Activated CD4-positive, alpha-beta T cell treated with anti-CD3 and anti-CD28 coated beads for 4 hours (primary cell): ENCODE measurements at regions not wholly inside any gene's neighbourhood (a gene's known extent, or its start where the extent isn't known, plus 50 kb on each side); places are given as distances from the start of the nearest gene placed in this dataset.

Experiments
- DNase-seq, 2 donors: peaks; one replicate each; pipeline ENCODE4 v3.0.0-alpha.2; 2020

DNA sequence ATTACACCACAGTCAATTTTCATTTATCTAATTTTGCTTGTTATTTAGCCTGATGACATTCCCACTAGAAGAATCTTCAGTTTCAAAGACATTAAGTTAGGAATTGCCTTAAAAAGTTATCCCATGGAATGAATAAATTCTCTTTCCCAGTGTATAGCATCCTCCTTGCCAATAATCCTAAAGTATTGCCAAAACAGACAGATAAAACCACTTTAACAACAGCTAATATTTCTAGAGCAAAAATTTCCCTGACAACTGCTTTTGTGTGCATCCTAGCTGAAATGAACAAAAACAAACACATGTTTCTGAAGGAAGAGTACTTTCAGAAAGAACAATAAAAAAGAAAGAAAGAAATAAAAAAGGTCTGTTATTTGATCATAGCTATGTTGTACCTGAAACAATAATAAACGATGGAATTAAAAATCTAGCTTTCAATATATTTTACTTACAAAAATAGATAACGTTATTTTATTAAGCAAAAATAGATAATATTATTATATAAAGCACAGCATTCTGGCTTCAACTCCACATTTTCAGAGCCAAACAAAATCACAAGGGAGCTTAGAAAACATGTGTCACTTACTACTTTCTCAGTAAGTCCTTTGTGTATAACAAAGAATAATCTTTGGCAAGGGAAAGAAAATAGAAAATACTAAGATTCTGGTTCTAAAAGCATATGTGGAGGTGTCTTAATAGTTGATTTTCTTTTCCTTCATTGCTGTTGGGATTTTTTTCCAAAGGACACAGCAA, 939.0 kb upstream of the CRIM1 start:
- DNase-seq, result no peak

DNA sequence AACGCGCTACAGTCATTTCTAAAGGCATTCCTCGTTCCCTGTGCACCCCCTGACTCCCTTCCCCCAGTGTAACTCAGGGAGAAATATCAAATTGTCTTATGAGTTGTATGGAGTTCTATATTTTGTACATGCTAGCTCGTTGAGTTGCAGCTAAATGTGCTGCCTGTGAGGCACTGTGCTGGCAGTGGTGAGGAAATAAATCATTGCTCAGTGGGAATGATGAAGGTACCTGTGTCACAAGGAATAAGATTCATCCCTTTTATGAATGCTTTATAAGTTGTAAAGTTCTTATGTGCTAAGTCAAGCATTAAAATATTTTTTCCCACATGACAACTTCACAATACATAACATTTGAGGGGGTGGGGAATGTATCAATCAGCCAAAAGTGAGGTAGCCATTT, 939.6 kb upstream of the CRIM1 start:
- no peak for DNase-seq

DNA sequence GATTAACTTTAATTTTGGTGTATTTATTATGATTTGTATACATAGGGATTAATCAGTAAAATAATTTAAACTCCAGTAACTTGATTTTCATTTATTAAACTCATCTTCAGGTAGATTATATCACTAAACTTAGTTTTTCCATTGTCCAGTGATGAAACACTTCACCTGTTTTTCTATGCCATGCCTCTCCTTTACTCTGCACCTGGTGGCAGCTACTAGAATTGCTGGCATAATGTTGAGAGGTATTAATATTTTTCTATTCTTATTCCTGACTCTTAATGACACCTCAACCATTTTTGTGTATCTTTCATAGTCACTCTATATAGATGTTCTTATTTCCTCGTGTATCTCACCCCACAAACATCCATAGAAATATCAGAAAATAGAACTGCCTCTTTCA, 940.3 kb upstream of the CRIM1 start:
- DNase-seq, result no peak

DNA sequence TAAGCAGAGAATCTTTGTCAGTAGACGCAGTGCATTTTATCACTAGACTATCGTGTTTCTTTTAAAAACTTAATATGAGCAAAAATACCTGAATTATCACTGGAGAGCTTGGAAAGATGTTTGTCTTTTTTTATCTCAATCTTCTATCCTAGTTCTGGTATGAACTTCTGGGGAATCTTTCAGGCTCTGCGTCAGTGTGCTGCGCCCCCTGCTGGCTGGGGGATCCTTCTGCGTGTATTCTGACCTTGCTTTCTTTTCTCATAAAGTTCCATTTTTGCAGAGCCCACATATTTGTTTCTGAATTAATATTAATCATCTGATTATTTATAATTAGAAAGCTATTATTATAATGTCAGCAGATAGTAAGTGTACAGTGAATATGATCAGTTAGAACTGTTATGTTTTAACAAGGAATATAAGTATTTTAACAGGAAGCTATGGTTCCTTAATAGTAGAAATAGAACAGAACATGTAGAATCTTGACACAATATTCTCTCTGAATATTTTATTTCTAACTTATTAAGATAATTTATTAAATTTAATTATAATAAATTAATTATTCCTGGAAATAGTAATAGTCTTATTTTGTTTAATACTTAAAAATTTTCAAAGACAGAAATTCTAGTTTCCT, 945.0 kb upstream of the CRIM1 start:
- DNase-seq, result peak; percentile 5 to 14

DNA sequence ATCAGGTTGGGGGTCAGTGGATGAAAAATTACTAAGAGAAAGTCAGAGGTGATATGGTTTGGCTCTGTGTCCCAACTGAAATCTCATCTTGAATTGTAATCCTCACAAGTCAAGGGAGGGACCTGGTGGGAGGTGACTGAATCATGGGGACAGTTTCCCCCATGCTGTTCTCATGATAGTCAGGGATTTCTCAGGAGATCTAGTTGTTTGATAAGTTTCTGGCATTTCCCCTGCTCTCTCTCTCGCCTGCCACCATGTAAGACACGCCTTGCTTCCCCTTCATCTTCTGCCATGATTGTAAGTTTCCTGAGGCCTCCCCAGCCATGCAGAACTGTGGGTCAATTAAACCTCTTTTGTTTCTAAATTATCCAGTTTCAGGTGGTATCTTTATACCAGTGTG, 945.8 kb upstream of the CRIM1 start:
- DNase-seq, result no peak

DNA sequence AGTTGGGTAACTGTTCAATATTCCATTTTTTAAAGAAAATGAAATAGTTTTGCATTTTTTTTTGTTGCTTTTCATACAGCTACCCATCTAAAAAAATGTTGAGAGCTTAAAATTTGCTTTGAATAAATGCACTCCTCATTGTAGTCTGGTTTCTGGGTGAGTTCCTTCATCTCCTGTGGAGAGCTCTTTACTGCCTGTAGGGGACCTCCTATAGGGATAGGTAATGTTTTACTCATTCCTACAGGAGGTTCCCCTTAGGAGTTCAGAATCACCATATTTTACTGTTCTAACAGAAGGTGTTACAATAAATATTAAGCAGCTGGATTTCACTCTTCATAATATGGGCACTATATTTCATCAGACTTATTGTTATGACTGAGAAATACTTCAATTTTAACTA, 947.3 kb upstream of the CRIM1 start:
- DNase-seq, result no peak

DNA sequence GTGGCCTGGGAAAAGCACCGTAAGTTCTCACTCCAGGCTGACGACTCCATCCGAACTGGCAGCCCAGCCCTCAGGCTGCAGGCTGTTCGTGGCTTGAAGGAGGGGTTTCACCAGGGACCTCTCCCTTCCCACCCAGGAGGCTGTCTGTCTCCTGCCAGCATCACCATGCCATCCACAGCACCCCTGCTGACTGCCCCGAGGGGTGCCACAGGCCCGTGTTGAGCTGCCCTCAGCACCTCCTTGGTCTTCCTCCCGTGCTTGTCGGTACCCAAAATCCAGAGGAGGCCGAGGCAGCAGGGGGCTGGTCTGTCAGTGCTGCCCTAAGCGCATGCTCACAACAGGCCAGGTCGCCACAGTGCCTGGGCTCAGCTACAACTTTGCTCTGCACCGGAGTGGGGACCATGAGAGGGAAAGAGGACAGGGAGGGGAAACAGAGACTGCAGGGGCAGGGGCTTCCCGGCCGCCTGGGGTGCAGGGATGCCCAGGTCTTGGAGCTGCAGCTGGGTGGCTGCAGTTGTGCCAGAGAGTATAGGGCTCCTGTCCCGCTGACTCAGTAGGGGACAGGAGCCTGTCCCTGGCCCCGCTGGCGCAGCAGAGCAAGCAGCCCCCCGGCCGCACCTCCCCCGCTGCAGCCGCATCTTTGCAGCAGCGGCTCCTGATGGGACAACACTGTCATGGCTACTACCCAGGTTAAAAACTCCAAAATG, 963.7 kb upstream of the CRIM1 start:
- no peak for DNase-seq

DNA sequence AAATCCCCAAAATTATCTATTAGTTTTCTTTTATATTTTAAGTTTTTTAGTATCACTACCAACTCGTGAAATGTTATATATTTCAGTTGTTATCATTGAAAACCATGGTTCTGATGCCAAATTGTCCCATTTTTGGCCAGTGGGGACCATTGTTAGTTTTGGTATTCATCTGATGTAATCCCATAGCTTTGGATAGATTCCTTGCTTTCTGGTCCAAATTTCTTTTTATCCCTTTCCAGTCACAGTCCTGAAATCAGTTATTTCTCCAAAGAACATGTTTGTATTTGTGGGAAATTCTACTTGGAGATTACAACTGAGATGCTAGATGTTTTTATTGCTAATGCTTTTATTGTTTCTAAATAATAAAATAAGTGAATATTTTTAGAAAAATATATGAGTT, 976.8 kb upstream of the CRIM1 start:
- DNase-seq, result no peak

DNA sequence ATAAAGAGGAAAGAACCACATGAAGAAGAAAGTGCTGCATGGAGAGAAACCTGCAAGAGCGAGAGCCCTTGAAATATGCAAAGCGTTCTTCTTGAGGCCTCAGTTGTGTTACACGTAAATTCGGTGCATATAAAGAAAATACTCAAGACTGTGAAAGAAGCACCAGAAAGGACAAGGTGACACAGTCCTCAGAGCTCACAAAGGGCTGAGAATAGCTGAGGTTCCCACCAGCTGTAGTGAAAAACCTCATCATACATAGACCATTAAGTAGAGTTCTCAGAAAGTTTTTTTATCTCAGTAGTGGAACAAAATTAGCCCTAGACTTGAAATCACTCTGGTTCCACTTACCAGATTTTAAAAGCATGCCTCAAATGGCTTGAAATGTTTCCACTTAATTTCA, 980.7 kb upstream of the CRIM1 start:
- no peak for DNase-seq

DNA sequence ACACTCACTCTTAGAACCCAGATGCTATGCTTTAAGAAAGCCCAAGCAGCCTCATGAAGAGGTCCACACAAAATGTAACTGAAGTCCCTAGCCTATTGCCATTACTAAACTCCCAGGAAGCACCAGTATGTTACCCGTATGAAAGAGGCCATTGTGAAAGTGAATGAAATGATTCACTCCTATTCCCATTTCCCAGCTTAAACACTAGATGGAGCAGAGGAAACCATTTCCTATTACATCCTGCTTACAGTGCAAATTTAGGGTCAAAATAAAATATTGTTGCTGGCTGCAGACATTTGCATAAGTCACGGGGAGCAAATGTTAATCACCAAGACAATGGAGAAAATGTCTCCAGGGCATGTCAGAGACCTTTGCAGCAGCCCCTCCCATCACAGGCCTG, 989.7 kb upstream of the CRIM1 start:
- DNase-seq, result no peak

DNA sequence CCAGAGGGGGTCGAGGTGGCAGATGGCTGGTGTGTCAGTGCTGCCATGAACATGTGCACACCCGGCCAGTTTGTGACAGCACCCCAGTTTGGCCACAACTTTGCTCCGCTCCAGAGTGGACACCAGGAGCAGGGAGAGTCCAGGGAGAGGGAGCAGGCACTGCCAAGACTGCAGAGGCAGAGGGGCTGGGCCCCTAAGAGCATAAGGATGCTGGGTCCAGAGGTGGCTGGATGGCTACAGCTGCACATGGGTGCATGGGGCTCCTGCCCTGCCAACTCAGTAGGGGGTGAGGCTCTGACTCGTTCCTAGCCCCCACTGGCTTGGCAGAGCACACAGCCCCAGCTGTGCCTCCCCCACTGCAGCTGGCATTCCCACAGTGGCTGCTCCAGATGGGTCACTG, 999.2 kb upstream of the CRIM1 start:
- DNase-seq, result no peak

DNA sequence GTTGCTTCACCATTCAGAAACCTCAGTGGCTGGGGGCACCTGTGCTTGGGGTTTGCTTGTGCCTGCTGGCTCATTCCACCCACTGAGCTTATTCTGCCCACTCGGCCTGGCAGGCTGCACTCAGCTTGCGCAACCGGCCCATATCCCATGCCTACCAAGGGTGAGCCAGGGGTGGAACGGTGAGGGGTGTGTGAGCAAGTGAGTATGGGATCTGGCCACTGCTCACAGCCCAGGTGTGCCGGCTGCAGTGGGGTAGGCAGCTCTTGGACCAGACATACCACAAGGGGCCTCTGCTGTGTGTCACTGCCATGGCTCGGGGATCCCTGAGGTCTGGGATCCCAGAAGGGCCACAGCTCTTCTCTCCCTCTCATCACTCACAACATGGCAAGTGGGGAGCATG, 1000.5 kb upstream of the CRIM1 start:
- DNase-seq, result no peak

DNA sequence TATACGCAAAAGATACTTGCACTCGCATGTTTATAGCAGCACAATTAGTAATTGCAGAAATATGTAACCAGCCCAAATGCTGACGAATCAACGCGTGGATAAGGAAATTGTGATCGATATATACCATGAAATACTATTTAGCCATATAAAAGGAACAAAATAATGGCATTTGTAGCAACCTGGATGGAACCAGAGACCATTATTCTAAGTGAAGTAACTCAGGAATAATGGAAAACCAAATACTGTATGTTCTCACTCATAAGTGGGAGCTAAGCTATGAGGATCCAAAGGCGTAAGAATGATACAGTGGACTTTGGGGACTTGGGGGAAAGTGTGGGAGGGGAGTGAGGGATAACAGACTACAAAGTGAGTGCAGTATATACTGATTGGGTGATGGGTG, 1008.0 kb upstream of the CRIM1 start:
- no peak for DNase-seq

DNA sequence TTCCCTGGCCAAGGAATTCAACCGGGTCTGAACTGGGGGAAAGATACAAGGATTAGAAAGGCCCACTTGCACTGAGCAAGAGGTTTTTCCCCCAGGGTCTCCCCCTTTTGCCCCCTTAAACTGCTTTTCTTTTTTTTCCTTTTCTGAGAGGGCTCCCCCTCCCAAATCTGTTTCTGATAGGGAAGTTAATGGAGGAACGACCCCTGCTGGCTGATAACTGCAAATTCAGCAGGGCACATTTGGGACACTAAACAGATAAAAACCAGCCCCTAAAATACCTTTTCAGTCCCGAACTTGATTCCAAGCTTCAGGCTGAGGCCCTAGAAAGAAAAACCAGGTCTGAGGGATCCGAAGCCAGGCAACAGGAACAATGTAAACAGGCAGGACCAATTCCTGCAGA, 1012.4 kb upstream of the CRIM1 start:
- no peak for DNase-seq

DNA sequence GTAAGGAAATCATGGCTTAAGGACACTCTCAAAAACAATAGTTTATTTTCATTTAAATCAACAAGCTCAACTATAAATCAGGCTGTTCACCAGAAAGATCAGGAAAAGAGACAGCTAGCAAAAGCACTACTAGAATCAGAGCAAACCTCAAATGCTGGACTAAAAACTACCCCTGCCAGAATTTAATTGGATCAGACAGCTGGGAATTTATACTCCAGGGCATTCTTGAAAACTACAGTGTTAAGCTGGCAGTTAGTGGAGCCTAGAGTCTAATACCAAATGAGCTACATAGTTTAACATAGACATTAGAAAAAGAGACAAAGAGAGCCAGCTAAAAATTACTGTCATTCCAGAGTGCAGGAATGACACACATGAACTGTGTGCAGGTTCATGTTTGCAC, 1016.4 kb upstream of the CRIM1 start:
- no peak for DNase-seq

DNA sequence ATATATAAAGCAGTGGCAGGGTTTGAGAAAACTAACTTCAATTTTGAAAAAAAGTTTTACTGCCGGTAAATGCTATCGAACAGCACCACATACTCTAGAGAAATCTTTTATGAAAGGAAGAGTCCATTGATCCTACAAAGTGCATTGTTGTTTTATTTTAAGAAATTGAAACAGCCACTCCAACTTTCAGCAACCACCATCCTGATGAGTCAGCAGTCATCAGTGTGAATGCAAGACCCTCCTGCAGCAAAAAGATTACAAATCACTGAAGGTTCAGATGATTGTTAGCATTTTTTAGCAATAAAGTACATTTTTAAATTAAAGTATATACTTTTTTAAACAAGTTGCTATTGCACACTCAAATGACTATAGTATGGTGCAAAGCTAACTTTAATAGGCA, 1017.7 kb upstream of the CRIM1 start:
- DNase-seq, result no peak

DNA sequence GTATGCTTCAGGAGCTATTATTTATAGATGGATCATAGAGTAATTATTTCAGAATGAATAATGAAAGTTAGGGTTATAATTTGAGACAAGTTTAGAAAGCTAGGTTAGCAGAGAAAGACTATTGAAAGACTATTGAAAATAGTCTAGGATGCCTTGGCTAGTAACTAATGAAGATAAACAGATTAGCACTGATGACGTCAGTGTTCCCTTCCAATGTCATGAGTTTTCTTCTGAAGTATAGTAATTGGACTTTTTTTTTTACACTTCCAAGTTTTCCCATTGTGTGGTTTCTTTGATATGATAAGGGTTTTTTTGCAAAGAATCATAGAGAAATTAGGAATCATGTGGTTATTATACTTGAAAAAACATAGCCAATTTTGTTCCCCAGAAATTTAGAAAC, 1041.5 kb upstream of the CRIM1 start:
- no peak for DNase-seq

DNA sequence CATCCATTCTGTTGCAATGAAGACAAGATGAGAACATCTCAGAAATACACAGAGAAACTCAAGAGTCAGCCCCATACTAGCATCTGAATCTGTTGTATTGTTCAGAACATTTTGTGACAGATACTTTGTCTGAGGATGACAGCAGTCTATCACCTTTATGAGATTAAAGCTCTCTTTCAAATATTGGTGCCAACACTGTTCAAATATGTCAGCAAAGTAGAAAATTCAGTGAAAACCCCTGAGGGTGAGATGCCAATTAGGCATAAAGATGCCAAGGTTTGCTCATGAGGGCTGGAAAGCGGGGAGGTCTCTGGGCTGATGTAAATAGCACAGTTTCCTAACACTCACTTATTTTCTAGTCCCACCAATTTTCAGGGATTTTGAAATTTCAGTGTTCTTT, 1054.2 kb upstream of the CRIM1 start:
- DNase-seq, result no peak

DNA sequence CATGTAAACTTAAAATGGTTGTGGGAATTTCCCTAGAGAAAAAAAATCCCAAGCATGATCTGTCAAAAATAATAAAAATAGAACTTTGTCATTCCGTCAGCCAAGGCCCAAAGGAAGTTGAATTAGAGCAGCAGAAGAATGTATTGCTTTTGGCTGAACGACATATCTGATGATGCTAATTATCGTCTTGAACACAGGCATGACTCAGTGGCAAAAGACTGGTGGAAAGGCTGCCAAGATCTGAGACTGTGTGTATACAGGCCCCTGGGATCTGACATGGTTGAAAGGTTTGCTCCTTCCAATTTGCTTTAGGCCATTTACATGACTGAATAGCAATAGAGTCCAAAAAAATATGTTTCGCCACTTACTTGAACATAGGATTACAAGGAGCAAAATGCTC, 1057.1 kb upstream of the CRIM1 start:
- no peak for DNase-seq

DNA sequence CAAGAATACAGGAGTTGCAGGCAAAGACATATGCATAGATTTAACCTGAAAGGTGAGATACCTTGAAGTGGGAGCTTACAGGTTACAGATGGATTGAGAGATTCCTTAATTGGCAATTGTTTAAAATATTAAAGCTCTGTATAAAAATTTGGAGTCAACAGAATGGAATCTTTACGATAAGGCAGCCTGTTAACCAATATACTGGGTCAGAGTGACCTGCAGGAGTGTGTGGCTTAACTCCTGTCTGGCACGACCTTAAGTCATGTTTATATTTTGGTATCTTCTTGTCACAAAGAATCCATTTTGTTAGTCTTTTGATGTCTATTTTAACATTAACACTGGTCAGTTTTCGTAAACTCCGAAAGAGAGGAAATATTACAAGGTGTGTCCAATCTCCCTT, 1058.2 kb upstream of the CRIM1 start:
- DNase-seq, result no peak

DNA sequence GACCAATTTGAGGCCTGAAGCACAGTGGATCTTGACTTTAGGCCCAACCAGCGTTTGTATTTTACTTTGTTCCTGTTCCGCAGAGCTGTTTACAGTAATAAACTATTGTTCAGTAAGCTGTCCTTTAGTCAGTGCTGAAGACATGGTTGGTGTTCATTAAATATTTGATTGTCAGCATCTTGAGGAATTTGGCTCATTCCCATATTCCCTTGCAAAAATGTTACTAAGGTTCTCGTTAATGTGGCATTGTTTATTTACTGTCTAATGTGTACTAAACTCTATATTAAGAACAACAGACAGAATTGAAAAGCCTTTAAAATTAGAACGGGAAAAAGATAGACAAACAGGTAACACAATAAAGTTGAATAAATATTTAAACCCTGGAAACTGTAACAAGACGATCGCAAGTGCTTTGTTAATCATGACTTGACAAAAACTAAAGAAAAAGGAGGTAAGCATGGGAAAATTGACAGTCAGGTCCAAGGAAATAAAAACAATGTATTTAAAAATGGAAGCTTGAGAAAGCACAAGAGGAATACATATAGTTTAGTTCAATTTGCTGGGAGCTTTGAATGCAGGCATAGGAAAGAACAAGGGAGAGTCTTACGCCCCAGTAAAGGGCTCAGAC, 1060.8 kb upstream of the CRIM1 start:
- no peak for DNase-seq

DNA sequence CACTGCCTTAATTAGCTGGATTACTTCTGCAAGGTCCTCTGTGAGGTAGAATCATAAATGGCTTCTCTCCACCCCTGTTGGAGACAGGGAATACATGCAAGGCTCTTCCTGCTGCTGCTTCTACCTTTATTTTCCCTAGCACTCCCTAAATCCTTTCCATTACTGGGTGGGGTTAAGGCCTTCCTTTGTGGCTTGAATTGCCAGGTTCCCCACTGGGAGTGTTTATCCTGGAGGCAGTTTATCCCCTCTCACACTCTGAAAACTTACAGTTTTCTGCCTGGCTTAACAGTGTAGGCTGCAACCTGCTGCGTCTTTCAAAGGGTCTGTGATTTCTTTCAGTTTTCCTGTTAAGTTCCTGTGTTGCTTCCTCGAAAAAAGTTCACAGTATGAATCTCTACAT, 1062.3 kb upstream of the CRIM1 start:
- no peak for DNase-seq

DNA sequence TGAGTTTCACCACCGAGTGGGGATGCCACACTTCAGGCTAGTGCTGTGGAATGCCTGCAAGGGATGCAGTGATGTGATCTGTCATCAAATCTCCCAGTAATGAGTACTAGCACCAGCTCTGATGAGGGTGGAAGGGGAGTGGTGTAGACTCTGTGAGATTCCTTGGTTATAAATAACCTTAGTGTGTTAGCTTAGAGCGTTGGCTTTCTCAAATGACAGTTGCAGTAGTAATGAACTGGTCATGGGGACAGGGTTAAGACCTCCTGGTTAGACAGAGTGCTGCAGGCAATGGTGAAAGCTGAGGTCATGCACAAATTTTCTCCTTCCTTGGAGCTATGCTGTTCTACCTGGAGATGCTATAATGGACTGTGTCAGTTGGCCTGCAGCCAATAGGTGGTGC, 1063.4 kb upstream of the CRIM1 start:
- no peak for DNase-seq

DNA sequence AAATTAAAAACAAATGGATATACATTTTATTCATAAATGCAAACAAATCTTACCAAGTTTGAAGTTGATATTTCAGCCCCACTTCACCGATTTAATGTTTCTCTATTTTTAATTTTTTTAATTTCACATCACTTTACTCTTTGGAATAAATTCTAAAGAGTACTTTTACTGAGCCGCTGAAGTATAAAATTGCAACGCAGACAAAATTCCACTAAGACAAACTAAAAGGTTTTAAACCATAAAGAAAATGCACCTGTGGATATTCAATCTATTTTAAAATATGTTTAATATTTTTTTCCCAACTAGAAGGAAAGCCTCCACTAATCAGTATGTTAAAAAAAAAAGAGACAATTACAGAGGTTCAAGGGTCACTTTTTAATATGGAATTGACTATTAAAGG, 1073.9 kb upstream of the CRIM1 start:
- DNase-seq, result no peak
